GM21786 (cell line): ENCODE measurements at regions not wholly inside any gene's neighbourhood (a gene's known extent, or its start where the extent isn't known, plus 50 kb on each side); places are given as distances from the start of the nearest gene placed in this dataset.
A peak's percentile ranks its signal among the peaks of the same experiment; 100 is the strongest.

Experiments used
- ATAC-seq: cut with Tn5 transposase; IDR thresholded peaks from one replicate; pipeline ENCODE4 v1.9.1; 2021; ENCODE audit not compliant: unreplicated experiment

DNA sequence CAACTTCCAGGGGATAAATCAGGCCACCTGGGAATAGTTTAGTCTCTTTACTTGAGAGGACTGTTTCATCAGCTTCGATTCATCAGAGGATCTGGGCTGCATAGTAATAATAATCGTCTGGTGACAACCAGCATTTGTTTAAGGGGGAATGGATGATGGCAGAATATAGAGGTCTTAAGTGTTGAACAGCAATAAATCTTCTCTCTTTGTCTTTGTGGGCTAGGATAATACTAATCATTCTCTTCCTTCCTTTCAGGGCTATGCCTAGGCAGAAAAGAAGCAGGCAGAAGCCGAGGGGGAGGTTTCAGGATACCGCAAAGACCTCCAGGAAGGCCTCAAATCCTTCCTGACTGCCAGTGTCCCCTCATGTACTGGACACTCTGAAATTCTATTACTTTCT, 150.4 kb upstream of the GAREM1 start:
- ATAC-seq: no peak

- ATAC-seq: no peak
These were observed 147.9 kb upstream of the GAREM1 start for GRCh38 chr18:32618546-32618945.

DNA sequence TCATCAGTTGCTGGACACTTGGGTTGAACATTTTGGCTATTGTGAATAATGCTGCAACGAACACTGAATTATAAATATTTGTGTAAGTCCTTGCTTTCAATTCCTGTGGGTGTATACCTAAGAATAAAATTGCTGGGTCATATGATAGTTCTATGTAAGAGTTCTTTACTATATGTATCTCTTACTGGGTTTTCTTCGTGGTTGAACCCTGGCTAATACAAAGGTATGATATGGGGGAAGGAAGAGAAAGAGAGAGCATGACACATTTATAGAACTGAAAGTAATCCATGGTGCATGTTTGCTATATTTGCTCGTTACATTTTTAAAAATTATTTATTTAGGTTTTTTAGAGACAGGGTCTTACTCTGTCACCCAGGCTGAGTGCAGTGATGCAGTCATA, 143.1 kb upstream of the GAREM1 start:
- no peak for ATAC-seq

- no peak for ATAC-seq
These were observed 142.0 kb upstream of the GAREM1 start for GRCh38 chr18:32612651-32613050.

GRCh38 chr18:32610176-32610575, 139.5 kb upstream of the GAREM1 start:
- no peak for ATAC-seq

- no peak for ATAC-seq
These were observed 137.1 kb upstream of the GAREM1 start for GRCh38 chr18:32607816-32608215.

DNA sequence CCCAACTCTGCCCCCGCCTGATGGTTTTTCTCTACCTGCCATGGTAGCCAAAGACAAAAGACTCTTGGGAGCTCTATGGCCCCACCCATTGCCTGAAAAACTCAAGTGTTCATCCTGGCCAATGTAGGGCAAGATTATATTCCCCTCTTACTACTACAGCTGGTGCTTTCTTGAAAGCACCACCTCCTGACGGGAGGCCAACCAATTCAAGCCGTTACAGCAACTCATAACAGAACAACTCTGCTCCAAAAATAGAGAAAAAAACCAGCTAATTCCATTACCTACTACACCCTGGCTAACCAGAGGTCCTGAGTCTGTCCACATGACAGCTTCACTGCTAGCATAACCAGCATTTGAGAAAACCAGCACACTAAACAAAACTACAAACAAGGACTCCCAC, 127.5 kb upstream of the GAREM1 start:
- ATAC-seq: no peak

DNA sequence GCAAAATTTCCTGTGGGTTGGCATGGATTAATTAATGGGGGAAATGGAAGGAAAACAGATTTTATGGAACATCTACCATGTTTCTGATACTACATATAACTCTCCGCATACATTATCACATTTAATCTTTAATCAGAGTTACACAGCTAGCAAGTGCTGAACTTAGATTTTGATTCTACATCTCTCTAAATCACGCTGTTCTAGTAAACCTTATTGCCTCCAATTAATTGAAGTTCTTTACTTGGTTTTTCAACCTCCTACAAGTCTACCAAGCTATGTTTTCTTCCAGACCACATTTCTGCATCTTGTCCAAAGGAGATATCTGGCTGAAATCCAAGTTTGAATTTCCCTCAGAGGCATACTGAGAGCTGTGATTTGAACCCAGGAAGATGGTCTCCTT, 125.8 kb upstream of the GAREM1 start:
- no peak for ATAC-seq

GRCh38 chr18:32595832-32596231, 125.2 kb upstream of the GAREM1 start:
- no peak for ATAC-seq

- ATAC-seq: no peak
These were observed 117.5 kb upstream of the GAREM1 start for GRCh38 chr18:32588191-32588590.

DNA sequence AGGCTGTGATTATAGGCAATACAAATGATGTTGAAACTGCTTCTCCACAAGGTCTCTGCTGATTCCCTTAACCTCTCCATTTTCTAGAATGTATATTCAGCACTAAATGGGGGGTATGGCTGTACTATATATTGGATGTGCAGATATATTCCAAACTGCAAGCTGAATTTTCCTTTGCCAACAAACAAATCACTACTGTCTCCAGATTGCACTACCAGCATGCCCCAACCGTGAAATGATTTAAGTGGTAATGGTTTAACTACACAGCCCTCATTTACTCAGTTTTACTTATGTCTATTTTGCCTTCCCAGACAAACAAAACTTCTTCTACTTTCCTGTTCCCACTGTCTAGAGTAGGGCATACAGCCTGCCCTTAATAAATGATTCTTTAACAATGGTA, 112.7 kb upstream of the GAREM1 start:
- no peak for ATAC-seq

DNA sequence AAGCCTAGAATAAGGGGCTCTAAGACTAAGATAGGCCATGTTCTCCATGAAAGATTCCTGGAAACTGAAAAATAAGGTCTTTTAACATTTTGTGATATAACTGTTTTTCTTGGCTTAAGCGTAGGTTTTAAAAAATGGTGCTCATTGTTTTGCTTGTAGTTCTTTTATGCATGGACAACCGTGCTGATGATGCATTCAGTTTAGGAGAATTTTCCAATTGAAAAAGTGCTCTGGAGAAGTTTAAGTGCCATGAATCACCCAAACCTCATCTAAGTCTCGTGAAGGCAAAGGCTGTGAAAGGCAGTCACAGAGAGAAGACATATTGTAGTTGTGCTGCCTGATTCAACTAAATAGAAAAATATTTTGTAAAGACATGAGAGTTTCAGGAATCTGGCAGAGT, 111.8 kb upstream of the GAREM1 start:
- ATAC-seq: no peak

GRCh38 chr18:32577561-32577960, 106.9 kb upstream of the GAREM1 start:
- no peak for ATAC-seq

DNA sequence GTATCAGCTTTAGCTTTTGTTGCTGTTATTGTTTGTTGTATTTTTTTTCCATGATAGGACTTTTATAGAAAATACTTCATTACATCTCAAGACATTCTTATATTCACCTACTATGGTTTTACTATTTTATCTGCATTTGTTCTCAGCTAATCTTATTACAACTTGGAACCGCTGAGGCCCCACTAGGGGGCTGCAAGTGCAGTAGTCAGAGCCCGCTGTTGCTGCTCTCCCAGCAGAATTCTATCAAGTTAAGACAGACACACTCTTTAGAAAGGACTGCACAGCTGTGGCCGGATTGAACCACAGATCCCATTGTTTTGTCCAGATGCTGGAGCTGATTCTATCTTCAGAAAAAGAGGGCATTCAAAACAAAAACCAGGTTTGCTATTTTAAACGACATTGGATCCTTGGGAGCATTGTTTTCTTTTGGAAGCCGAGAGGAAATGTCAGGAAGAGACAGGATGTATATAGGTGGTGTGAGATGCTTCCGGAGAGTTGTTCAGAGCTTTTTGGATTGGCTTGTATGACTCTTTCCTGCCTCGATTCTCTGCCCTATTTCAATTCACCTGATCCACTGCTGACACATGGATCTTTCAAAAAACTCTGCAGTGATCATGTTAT, 105.7 kb upstream of the GAREM1 start:
- no peak for ATAC-seq

- no peak for ATAC-seq
These were observed 96.3 kb upstream of the GAREM1 start for GRCh38 chr18:32566960-32567359.

DNA sequence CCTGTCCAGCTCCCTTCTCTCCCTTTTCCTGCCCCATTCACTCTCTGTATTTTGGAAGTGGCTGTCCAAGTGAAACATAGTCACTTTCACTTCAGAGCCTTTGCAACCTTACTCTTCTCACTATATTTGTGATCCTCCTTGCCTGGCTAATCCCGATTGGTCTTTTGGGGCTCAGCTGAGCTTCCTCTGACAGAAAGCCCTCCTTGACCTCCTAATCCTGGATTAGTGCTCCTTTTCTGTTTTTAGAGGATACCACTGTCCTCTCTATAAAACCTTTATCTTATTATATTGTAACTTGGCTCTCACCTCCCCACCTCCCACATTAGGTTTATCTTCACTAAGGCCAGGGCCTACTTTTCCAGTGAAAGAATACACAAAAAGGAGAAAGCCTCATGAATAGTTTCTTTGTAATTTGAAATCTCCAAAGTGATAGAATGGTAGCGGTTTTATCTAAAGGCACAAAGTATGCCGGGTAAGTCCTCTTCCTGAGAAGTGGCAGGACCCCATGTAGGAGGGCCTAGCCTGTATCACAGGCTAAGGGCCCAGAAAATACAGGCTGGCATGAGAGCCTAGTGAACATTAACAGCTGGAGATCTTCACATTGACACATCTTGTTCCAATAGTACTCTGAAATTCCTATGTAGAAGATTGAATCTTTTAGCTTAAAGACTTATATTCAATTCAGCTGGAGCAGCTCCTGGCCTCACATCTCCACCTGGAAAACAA, 83.1 kb upstream of the GAREM1 start:
- ATAC-seq: no peak

DNA sequence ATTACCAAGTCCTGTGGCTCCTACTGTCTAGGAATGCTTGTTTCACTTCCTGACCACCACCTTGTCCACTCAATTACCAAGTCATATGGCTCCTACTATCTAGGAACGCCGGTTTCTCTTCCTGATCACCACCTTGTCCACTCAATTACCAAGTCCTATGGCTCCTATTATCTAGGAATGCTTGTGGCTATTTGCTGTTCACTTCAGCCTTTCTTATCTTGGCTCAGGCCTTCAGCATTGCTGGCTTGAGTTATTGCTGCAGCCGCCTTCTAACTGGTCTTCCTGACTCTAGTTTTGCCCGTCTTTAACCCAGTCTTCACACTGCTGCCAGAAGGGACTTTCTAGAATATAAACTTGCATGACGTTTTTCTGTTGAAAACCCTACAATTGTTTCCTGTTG, 82.5 kb upstream of the GAREM1 start:
- ATAC-seq: no peak

DNA sequence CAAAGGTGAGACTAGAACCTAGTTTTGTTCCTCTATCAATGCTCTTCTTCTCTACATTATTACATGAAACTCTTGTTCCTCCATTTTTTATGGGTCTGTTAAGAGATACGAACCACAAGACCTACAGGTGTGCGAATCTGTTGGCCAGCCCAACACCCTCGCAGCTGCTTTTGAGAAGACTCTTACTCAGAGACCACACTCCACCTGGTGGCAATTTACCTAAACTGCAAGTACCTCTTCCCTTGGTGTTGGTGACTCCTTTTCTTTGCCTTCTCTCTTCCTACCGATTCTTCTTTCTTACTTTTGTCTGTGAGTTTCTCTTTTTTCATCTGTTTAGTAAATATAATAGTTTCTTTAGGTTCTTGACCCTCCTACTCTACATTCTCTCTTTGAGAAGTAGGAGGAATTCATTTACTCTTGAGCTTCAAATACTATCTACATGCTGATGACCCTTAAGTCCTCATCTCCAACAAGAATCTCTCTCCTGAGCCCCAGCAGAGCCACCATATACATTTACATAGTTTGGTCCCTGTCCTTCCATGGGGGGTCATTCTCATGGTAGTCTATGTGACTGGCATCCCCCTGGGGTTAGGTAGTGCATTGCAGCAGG, 81.8 kb upstream of the GAREM1 start:
- peak; percentile 79 for ATAC-seq

DNA sequence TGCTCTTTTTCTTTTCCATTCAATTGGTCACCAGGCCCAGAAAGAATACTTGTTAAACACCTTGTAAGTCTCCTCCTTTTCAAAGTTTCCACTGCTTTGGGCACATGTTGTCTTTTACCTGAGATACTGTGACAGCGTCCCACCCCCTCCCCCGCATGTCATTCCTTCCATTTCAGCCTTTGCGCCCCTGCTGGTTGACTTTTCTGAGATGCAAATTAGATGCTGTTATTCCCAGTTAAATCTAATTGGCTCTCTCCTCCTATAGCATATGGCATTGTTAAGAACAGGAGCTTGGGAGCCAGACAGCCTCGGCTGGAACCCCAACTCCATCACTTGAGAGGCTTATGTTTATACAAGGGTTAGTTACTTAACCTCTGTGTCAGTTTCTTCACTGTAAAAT, 80.3 kb upstream of the GAREM1 start:
- no peak for ATAC-seq

- ATAC-seq: peak; percentile 76
These were observed 78.8 kb upstream of the GAREM1 start for GRCh38 chr18:32549248-32550110.

DNA sequence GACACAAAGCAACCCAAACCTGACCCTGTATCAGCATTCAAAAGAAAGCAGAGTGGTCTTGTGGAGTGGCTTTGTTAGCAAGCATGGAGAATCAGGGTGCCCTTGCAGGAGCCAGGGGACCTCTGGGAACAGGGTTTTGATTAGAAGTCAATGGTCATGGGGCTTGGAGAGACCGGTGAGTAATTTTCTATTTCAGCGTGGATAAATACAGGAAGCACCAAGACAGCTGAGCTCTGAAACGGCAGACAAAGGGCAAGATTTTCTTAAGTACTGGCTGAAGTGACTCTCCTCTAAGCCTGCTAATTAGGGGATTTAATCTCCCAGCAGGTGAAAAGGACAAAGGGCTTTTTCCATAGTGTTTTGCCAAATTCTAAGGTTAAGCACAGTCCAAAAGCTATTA, 78.0 kb upstream of the GAREM1 start:
- ATAC-seq: no peak

GRCh38 chr18:32545631-32546030, 74.9 kb upstream of the GAREM1 start:
- no peak for ATAC-seq
